C4-2B (cell line): ENCODE measurements at regions not wholly inside any gene's neighbourhood (a gene's known extent, or its start where the extent isn't known, plus 50 kb on each side); places are given as distances from the start of the nearest gene placed in this dataset.

Experiments used
- ZFX ChIP-seq: fragments of 450-650 bp; IDR thresholded peaks from 2 replicates; pipeline ENCODE4 v1.6.1; 2017
- TF ChIP-seq, protein P1 (sequence below): fragments of 450-650 bp; conservative IDR thresholded peaks from 2 replicates; pipeline ENCODE4 v1.5.1; 2017; ENCODE audit warnings: mild to moderate bottlenecking

- TF ChIP-seq, protein P1, sequence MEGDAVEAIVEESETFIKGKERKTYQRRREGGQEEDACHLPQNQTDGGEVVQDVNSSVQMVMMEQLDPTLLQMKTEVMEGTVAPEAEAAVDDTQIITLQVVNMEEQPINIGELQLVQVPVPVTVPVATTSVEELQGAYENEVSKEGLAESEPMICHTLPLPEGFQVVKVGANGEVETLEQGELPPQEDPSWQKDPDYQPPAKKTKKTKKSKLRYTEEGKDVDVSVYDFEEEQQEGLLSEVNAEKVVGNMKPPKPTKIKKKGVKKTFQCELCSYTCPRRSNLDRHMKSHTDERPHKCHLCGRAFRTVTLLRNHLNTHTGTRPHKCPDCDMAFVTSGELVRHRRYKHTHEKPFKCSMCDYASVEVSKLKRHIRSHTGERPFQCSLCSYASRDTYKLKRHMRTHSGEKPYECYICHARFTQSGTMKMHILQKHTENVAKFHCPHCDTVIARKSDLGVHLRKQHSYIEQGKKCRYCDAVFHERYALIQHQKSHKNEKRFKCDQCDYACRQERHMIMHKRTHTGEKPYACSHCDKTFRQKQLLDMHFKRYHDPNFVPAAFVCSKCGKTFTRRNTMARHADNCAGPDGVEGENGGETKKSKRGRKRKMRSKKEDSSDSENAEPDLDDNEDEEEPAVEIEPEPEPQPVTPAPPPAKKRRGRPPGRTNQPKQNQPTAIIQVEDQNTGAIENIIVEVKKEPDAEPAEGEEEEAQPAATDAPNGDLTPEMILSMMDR: no peak
- no peak for TF ChIP-seq ZFX
Observed at GRCh38 chr10:47183704-47184041, 116.3 kb upstream of the GDF10 start.
